GM21529 (cell line): ENCODE measurements at regions not wholly inside any gene's neighbourhood (a gene's known extent, or its start where the extent isn't known, plus 50 kb on each side); places are given as distances from the start of the nearest gene placed in this dataset.

ENCODE experiments used
- ATAC-seq: cut with Tn5 transposase; IDR thresholded peaks from one replicate; pipeline ENCODE4 v1.9.1; 2021; ENCODE audit not compliant: unreplicated experiment

DNA sequence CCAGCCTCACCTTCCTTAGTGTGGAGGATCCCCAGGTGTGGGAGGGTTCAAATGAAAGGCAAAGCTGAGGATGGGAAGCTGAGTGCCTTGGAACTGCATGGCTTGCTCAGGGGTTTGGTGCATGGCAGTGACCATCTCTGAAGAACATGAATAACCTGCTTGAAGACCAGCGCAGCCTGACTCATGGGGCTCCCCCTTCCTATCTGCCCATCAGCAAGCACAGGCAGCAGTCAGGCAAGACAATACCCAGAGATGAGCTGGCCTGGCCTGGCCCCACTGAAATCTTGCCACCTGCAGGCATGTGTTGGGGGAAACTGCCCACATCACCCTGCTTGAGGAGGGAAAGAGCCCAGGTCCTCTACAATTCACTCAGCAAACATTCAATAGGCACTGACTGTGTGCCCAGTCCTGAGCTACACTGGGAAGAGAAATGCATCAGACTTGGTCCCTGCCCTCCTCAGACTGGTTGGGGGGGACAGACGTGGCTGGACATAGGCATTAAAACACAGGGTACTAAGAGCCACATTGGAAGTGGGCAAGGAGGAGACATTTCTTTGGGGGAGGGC, 105.0 kb upstream of the ALDH1B1 start:
- no peak for ATAC-seq

DNA sequence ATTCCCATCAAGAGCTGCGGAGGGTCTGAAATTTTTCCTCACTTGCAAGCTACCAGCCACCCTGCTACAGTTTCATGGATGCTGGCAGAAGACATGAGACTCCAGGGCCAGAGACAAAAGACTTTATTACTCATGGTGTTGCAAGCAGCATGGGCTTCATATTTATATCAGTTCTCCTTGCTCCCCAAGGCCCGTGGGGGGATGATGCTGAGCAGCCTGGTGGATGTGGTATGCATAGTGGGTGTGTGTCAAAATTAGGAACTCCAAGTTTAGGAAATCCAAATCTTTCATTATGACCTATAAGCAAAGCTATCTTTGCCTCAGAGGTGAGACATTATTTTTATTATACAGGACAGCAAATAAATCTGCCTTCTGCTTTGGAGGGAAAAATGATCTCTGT, 105.7 kb upstream of the ALDH1B1 start:
- ATAC-seq: no peak

DNA sequence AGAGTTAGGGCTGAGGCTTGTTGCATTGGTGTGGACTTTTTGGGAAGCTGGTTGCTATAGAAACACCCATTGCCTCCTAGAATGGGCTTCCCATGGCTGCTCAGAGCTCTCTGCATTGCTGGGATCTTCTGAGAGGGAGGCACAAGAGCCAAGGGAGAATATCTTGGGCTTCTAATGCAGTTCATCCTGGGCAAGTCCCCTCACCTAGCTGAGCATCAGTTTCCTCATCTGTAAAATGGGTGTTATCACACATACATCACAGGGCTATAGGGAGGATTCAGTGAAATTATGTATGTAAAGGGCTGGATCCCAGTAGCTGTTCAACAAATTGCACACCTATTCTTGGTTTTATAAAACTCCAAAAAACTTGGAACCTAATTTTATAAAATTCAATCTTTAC, 106.1 kb upstream of the ALDH1B1 start:
- no peak for ATAC-seq

DNA sequence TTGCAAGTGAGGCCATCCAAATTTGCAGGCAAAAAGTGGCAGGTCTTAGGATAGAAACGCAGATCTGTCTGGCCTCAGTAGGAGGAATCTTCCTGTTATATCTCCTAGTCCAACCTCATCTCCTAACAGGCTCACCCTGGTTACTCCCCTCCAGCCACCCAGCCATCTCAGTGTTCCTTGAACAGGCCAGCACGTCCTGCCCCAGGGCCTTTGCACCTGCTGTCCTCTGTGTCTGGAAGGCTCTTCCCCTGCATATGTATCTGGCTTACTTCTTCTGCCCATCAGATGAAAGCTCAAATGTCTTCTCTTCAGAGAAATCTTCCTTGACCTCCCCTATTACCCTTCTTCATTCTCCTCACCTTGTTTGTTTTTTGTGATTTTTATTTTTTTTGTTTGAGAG, 107.3 kb upstream of the ALDH1B1 start:
- ATAC-seq: no peak

DNA sequence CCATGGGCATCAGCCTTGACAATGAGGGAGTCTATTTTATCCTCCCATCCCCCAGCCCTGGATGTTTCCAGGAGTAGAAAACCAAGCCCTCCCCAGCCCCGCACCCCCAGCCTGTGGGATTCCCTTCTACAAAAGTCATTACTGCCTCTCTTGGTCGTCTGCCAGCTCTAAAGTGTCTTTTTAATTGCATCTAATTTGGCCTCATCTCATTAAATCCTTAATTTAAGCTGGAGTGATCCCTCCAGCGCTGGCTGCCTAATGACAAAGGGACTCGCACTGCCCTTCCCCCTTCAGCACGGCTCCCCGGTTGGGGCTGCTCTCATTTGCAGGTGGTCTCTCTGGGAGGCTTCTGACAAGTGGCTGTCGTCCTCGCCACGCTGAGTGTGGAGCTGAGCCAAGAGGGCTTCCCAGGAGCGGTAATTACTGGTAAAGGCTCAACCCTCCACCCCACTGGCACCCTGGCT, 107.9 kb upstream of the ALDH1B1 start:
- ATAC-seq: no peak

DNA sequence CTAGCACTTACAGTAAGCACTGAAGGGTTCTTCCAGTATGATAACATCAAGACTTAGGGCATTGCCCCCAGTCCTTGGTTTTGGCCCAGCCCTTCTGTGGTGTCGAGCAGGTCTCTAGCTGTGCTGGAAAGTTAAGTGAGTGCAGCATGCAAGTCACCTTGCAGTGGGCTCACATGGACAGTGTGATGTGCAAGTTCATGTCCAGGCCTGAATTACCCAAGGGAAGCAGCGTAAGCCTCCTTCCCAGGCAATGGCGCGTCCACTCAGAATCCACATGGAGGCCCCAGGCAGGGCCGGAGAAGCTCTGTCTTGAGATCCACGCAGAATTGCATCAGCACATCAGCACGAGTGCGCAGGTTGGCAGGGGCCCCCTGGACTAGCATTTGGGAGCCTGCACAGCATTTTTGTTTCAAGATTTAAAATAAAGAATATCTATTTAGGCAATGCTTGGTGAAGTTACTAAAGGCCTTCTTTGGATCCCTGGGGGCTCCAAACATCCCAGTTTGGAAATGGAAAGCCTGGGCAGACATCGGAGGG, 108.4 kb upstream of the ALDH1B1 start:
- ATAC-seq: no peak

DNA sequence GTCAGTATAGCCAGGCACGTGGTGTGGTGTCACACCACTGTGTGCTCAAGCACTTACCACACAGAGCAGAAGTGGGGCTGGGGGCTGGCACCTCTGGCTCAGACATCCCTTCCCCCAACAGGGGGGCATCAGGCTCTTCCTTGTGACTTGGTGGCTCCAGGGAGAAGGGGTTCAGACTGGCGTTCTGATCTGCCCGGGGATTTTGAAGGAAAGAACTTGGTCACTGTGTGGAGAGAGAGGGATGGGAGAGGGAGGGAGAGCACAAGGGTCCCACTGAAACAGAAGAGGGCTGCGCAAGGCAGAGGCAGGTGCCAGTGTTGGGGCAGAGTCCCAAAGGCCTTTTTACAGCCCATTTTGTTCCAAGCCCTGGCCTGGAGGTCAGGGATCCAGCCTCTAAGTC, 109.7 kb upstream of the ALDH1B1 start:
- no peak for ATAC-seq

DNA sequence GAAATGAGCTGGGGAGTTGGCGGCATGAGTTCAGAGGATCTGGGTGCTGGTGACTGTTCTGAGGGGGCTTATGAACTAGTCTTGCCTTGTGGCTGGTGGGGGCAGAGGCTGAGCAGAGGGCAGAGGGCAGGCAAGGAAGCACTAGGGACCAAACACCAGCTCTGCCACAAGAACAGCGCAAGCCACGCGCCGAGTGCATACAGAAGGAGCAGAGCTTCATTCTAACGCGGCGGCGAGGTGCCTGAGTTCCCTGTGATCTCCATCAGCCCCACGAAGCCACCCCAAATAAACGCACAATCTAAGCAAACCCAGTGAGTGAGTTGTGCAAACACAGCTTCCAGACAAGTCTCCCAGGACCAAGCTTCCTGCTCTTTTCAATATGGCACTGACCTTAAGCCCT, 110.6 kb upstream of the ALDH1B1 start:
- no peak for ATAC-seq

DNA sequence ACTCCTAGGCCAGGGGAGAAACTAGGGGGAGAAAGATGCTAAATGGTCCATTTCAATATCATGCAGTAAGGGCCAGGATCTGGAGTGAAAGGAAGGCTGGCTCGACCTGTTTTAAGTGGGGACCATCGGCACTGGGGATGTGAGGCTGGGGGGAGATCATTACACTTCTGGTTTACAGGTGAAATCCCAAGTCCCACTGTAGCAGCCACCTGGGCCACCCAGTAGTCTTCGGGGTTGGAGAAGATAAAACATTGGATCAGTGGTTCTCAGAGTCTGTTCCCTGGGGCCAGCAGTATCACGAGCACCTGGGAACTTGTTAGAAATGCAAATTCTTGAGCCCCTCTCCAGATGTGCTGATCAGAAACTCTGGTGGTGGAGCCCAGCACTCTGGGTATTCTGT, 111.3 kb upstream of the ALDH1B1 start:
- no peak for ATAC-seq

DNA sequence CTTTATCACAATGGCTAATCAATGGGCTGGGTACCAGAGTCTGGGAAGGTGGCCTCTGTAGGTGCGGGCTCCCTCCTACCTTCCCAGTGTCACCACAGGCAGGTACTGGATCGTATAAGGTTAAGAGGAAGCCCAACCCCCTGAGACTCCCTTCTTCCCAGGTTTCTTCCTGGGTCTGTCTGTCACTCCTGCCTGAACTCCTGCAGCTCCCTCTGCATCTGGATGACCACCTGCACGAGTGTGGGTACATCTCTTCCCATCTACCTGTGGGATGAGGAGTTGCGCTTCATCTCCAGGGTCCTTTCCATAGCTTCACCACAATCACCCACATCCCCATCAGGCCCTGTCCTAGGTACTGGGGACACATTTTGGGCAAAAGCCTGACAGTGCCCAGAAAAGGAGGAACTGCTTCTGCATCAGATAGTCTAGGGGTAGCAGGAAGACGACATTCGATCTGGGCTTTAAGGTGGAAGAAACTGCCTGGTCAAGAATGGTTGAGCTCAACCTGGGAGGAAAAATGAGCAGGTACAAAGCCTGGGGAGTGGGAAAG, 112.2 kb upstream of the ALDH1B1 start:
- no peak for ATAC-seq

DNA sequence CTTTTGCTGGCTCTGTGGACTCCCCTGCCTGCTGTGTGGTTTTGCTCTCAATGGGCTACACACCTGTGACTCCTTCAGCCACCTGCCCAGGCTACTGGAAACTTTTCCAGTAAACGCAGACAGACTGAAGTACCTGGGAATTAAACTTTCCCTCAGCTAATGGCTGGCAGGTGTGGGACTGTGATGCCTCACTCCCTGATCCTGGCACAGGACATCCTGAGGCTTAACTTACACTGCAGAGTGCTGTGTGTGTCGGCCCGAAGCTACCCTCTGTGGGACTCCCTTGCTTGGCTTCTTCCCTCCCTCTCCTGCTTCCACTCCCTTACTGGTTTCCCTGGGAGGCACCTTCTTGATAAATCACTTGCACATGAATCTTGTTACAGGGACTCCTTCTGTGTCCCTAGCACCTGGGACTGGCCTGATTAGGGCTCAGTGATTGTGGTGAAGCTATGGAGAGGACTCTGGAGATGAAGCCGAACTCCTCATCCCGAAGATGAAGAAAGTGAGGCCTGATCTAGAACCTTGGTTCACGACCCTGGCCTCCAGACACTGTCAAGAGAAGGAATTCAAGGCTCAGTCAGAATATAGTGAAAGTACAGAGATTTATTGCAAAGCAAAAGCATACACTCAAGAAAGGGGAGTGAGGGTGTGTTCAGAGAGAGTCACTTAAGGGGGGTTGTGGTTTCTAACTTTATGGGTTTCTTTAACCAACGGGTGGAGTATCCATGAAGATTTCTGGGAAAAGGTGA, 113.4 kb upstream of the ALDH1B1 start:
- no peak for ATAC-seq

DNA sequence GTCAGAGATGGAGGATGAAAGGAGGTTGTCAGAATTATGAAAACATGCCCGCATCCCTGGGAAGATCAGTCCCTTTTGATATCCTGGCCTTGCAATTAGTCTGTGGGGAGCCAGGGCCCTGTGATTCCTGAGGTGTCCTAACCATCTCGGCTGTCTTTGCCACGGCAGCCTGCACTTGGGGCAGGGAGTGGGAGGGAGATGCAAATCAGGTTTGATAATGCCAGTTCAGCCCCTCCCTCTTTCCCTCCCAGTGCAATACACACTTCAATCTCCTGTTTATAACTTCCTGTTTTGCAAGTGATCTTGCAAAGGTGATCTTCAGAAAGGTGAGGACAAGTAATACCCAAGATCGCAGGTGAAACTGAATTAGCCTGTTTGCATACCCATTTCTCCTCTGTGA, 114.0 kb upstream of the ALDH1B1 start:
- no peak for ATAC-seq

DNA sequence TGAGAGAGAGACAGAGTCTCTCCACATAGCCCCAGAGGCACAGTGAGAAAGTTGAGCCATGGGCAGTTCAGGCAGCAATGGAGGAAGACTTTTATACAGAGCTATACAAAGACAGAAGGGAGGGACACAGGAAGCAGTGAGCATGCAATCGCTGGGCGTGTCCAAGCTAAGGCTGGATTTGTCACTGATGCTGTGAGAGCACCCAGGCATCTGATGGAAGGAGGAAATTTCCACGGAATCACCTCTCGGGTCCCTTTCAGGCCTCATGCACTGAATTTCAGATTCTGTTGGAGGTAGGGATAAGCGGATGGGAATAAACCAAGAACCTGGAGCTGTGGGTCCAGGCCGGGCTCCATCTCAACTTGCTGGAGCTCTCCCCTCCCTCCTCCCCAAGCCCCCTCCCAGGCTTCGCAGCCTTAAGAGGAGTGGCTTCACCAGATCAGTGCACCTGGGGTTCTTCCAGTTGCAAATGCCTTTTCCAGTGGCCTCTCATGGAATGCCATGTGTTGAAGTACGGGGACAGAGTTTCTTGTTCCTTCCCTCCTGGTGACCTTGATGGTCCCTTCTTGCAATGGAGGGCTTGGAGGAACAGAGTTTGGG, 114.8 kb upstream of the ALDH1B1 start:
- ATAC-seq: no peak

DNA sequence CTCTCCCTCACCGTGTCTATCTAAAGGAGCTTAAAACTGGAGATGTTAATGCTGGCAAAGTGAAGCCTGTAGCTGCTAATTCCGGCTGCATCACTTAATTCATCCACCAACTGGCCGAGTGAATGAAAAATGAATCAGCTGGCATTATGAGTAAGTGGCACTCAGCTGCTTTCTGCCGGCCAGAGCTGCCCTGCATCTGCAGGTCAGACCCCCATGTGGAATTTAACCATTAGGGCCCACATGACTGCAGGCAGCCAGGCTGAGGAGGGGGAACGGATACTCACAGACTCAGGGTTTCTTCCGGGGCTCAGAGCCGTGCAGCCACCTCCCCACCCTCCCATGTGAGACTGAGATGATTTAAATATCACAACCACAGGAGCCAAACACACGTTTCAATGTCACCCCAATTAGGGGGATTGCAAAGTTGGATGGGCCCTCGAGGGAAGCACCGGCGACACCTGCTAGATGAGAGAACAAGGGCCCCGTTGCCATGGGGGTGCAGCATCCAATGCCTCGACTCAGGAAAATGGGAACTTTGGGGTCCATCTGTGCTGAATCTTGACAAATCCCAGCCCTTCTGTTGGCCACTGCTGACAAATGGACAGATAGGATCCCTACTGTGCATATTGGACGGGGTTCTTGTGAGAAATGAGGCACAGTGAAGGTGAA, 115.6 kb upstream of the ALDH1B1 start:
- no peak for ATAC-seq

DNA sequence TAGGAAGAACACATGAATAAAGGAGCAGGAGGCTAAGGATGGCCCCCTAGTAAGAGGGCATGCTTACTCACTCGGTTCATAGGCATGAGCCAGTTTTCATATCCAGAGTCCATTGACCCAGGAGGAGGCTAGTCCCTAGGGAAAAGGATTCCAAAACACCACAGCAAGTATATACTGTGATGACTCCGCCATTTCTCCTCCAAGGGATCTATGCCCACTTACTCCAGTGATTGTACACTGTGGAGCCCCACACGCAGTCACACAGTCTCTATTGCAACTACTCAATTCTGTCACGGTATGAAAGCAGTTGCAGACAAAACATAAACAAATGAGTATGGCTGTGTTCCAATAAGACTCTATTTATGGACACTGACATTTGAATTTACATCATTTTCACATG, 117.7 kb upstream of the ALDH1B1 start:
- no peak for ATAC-seq

DNA sequence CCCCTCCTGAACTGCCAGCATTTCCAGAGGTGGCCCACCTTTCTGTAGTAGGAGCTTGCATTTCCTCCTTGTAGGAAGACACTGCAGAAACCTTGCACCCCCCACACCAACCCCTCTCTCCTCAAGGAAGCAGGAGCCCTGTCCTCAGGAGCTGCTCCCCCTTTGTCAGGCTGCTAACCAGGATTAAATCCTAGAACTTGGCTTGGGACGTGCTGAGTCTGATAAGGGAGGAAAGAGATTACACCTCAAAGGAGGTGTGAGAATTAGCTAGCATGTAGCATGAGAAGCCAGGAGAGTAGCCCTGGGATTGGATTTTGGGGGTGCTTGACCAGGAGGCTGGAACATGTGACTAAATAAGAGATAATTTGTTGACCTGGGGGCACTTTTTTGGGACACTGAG, 119.8 kb upstream of the ALDH1B1 start:
- ATAC-seq: no peak

DNA sequence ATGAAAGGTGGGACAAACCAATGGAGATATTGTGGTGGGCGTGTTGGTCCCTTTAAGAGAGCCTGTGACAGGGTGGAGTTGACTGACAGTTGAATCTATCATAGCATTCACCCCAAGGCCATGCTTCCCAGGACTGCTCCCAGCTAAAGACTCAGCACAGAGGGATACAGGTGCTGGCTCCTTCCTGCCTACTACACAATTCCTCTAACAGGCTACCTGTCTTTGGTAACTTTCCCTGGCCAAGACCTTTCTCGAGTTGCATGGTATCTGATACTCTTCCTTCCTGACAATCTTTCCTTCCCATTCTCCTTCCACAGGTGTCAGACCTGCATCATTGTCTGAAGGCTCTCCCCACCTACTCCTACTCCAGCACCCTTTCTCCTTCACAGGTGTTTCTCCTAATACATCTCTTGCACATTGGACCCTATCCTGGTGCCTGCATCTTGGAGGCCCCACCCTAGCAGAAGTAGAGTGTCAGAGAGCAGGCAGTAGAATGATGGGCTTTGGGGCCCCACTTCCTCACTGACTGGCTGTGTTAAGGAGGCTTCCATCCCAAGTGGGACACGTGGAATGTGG, 120.7 kb upstream of the ALDH1B1 start:
- no peak for ATAC-seq

DNA sequence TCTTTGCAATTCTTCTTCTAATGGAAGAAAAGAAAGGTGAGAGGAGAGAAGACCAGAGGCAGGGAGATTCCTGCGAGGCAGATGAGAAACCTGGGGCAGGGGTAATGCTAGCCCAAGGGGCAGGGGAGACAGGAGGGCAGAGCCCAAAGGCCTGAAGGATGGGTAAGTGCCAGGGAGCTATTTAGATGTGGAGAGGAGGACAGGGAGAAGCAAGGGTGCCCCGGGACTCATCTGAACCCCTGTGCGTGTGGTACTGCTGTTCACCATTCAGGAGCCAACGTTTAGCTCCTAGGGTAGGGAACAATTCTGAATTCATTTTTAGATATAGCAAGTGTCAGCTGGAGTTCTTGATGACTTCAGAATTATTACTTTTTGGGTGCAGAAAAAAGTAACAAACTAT, 122.7 kb upstream of the ALDH1B1 start:
- no peak for ATAC-seq

DNA sequence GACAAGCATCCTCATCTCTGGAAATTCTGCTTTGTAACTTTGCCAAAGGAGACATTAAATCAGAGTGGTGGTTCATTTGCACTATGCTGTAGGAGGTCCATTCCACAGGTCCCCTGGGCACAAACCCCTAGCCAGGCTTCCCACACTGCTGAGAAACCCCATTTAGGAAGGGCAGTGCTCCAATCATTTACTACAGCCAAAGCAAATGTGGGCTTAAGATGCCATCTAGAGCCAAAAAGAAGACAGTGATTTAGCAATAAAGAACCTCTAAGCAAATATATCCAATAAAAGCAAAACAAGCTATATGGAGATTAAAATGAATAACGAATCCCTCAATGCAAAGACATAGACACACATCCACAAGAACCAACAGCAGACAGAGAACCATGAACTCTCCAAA, 129.0 kb upstream of the ALDH1B1 start:
- ATAC-seq: no peak

DNA sequence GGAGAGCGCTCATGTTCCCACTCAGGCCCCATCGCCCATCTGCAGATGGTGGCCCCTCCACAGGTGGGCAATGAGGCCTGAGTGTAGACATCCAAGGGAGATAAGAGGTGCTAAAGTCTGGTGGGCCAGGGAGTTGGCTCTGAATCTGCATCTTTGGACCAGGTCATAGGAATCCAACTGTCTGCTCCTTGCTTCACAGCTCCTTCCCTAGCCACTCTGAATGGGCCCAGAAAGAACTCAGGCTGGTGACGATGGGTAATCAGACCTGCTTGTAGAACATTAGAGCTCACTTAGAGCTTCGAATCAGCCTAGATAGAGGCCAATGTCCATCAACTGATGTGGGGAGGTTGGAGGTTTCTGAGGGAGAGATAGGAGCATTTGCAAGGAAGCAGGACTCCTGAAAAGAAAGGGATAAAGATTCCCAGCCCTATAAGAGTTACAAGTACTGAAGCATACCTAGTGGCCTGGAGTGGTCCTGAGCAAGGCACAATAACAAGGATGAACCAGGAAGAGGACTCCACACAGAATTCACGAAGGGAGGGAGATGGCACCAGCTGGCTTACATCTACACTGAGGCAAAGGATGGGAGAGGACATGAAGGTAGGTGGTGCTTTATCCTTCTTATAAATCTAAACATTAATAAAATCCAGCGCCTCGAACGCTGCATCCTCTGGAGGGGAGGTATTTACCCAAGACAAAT, 132.8 kb upstream of the ALDH1B1 start:
- ATAC-seq: no peak

DNA sequence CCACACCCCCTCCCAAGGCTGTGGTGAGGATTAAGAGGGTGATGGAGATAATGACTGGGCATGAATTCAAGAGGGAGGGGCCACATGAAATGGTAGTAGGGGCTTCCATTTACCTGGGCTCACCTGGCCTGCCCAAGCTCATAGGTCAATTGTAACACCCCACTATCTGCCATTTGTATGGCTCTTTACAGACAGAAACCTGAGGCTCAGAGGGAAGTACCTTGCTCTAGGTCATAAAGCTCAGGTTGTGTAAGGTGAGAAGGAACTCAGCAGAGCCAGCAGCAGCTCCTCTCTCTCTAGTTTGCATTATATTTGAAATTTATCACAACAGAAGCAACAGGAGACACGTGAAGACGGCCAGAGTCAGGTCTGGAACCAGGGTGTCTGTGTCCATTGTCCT, 133.4 kb upstream of the ALDH1B1 start:
- ATAC-seq: no peak
